ENCODE measurements at regions not wholly inside any gene's neighbourhood (a gene's known extent, or its start where the extent isn't known, plus 50 kb on each side); places are given as distances from the start of the nearest gene placed in this dataset.

DNA sequence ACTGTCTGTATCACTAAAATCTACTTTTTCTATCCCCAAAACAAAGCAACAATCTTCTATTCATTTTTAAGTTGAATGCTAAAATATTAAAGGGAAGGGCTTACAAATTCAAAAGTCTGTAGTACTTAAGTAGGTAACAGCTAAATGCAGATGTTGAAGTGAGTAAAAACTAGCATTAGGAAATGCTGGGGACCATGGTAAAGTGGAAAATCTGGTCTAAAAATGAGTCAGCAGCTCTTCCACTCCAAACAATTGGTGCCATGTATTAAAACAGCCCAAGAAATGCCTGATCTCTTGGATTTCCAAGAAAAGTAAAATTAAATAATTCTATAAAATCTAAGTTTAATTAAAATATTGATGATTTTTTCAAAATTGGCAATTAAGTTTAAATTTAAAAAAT is 73.3 kb upstream of the PPP3CA start:
- TF ChIP-seq, protein P1, sequence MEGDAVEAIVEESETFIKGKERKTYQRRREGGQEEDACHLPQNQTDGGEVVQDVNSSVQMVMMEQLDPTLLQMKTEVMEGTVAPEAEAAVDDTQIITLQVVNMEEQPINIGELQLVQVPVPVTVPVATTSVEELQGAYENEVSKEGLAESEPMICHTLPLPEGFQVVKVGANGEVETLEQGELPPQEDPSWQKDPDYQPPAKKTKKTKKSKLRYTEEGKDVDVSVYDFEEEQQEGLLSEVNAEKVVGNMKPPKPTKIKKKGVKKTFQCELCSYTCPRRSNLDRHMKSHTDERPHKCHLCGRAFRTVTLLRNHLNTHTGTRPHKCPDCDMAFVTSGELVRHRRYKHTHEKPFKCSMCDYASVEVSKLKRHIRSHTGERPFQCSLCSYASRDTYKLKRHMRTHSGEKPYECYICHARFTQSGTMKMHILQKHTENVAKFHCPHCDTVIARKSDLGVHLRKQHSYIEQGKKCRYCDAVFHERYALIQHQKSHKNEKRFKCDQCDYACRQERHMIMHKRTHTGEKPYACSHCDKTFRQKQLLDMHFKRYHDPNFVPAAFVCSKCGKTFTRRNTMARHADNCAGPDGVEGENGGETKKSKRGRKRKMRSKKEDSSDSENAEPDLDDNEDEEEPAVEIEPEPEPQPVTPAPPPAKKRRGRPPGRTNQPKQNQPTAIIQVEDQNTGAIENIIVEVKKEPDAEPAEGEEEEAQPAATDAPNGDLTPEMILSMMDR (IDR thresholded peaks at IDR 0.05 in 2 of 3, conservative IDR thresholded peaks at IDR 0.05 in 1 of 3; ENCODE audit: control insufficient read depth in 2 of 3, extremely low read depth in 1 of 3, insufficient read depth in 1 of 3, low read depth in 3 of 3, low read length in 3 of 3) = no peak
- TF ChIP-seq BCL11A (IDR thresholded peaks at IDR 0.05; ENCODE audit: low read depth, low read length) = no peak
- TF ChIP-seq POLR2A (IDR thresholded peaks at IDR 0.05; ENCODE audit: low read depth, low read length) = no peak
- no peak for TF ChIP-seq RBBP5 (conservative IDR thresholded peaks at IDR 0.05)
- TF ChIP-seq GABPA (IDR thresholded peaks at IDR 0.05; ENCODE audit: low read depth) = no peak
- no peak for TF ChIP-seq SREBF2 (IDR thresholded peaks at IDR 0.05; ENCODE audit: low read length)
